HEK293T (cell line): ENCODE measurements at regions not wholly inside any gene's neighbourhood (a gene's known extent, or its start where the extent isn't known, plus 50 kb on each side); places are given as distances from the start of the nearest gene placed in this dataset.

Source experiments
- ARNT ChIP-seq: fragments of 450-650 bp; IDR thresholded peaks from 2 replicates; pipeline ENCODE4 v1.6.1; 2017; ENCODE audit warnings: mild to moderate bottlenecking
- BHLHE40 ChIP-seq: fragments of 450-650 bp; IDR thresholded peaks from 2 replicates; pipeline ENCODE4 v1.6.1; 2016; ENCODE audit warnings: mild to moderate bottlenecking, moderate library complexity, borderline replicate concordance
- FOXM1 ChIP-seq: fragments of 450-650 bp; IDR thresholded peaks from 2 replicates; pipeline ENCODE4 v1.6.1; 2017; ENCODE audit warnings: mild to moderate bottlenecking, borderline replicate concordance
- HDGF ChIP-seq: fragments of 450-650 bp; IDR thresholded peaks from 2 replicates; pipeline ENCODE4 v1.6.1; 2017; ENCODE audit warnings: antibody characterized with exemption, borderline replicate concordance

DNA sequence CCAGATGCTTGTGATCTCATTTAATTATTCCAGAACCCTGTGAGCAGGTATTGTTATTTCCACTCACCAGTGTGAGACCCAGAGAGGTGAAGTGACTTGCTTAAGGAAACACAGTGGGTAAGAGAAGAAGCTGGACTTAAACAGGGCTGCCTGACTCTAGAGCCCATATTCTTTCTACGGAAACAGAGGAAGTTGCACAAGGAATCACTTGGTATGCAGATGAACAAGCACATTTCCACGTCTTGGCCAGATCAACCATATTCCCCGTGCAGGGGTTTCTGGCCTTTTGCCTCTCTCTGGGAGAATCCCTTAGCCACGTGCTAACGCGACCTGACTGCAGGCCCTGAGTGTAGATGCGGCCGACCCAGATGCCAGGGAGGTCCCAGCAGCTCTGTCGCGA, 195.5 kb upstream of the ATP6AP2 start:
- no peak for TF ChIP-seq FOXM1
- TF ChIP-seq HDGF = no peak
- no peak for TF ChIP-seq BHLHE40
- no peak for TF ChIP-seq ARNT
